Muscle layer of colon (tissue), 2 donors: ENCODE measurements at regions not wholly inside any gene's neighbourhood (a gene's known extent, or its start where the extent isn't known, plus 50 kb on each side); places are given as distances from the start of the nearest gene placed in this dataset.
"Not testable (repeated sequence)": the region's sequence is repeated elsewhere in the genome, so short reads cannot be mapped to it uniquely, and the experiment has no call there.

Experiments used
- H3K27ac ChIP-seq: one replicate; pipeline ENCODE4 v1.7.0; 2013; ENCODE audit warnings: low read depth, mild to moderate bottlenecking, low read length, moderate library complexity
- H3K27me3 ChIP-seq, 2 donors: one replicate each; pipeline ENCODE4 v1.7.0; 2013; ENCODE audit warnings: low read length in 2 of 2, mild to moderate bottlenecking in 2 of 2; ENCODE audit not compliant: insufficient read depth in 2 of 2, control insufficient read depth in 1 of 2
- H3K36me3 ChIP-seq: one replicate; pipeline ENCODE4 v1.7.0; 2013; ENCODE audit warnings: mild to moderate bottlenecking, low read length; ENCODE audit not compliant: insufficient read depth
- H3K4me1 ChIP-seq: one replicate; pipeline ENCODE4 v1.7.0; 2013; ENCODE audit warnings: mild to moderate bottlenecking, low read length; ENCODE audit not compliant: insufficient read depth
- H3K4me3 ChIP-seq, 2 donors: one replicate each; pipeline ENCODE4 v1.7.0; 2013; ENCODE audit warnings: low read length in 2 of 2, low read depth in 1 of 2, mild to moderate bottlenecking in 1 of 2, moderate library complexity in 1 of 2
- H3K9ac ChIP-seq: one replicate; pipeline ENCODE4 v1.7.0; 2013; ENCODE audit warnings: low read length
- H3K9me3 ChIP-seq: one replicate; pipeline ENCODE4 v1.7.0; 2013; ENCODE audit warnings: mild to moderate bottlenecking, low read length
- donor health status: abdominal sarcoma.
- donor health status: Adenocarcinoma of cecum.

DNA sequence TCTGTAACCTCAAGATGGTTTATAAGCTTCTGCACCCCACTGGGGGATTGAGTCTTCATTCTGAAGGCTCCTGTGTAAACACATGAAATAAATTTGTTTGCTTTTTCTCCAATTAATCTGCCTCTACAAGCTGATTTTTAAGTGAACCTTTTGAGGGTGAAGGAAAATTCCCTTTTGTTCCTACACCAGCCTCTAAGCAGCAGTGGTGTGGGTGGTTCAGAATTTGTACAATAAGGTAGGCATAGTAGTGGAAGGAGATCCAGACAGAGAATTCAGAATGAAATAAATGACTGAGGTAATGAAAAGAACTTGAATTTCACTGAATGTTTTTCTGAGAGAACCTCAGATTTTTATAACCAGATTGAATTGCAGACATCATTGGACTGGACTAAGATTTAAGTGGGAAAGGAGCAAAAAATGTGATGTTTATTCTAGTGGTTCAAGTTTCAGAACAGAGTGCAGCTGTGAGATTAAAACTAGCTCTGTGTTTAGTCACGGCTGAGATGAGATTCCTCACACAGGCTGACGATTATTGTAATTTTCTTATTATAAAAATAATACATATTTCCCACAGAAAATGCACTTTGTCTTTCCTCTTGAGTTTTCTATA lies 1162.2 kb downstream of the TYW1 start:
- H3K27ac ChIP-seq, result no peak overlapping the region
- H3K9me3 ChIP-seq, result no peaks in the 10 kb centered on the region
- H3K4me1 ChIP-seq, result no peaks in the 10 kb centered on the region
- H3K27me3 ChIP-seq, result no peaks in the 10 kb centered on the region
- H3K4me3 ChIP-seq, result no peak overlapping the region
- no peak overlapping the region for H3K9ac ChIP-seq
- H3K36me3 ChIP-seq, result no peaks in the 10 kb centered on the region

GRCh38 chr7:68162712-68163111 lies 1166.1 kb downstream of the TYW1 start:
- Histone ChIP-seq H3K4me3 (no peak overlapping the region), H3K27ac (no peak overlapping the region), H3K4me1 (no peaks in the 10 kb centered on the region), H3K9me3 (no peaks in the 10 kb centered on the region), H3K27me3 (no peaks in the 10 kb centered on the region), H3K36me3 (no peaks in the 10 kb centered on the region), H3K9ac (no peak overlapping the region)

GRCh38 chr7:68166525-68166924 lies 1169.9 kb downstream of the TYW1 start:
- no peaks in the 10 kb centered on the region for H3K4me1 ChIP-seq
- no peaks in the 10 kb centered on the region for H3K27me3 ChIP-seq
- no peak overlapping the region for H3K9ac ChIP-seq
- no peak overlapping the region for H3K4me3 ChIP-seq
- no peaks in the 10 kb centered on the region for H3K36me3 ChIP-seq
- H3K9me3 ChIP-seq, result no peaks in the 10 kb centered on the region
- H3K27ac ChIP-seq, result no peak overlapping the region

GRCh38 chr7:68173513-68173912 lies 1176.9 kb downstream of the TYW1 start:
- no peak overlapping the region for H3K4me3 ChIP-seq
- H3K36me3 ChIP-seq, result no peaks in the 10 kb centered on the region
- H3K4me1 ChIP-seq, result no peaks in the 10 kb centered on the region
- no peaks in the 10 kb centered on the region for H3K27me3 ChIP-seq
- no peak overlapping the region for H3K27ac ChIP-seq
- H3K9ac ChIP-seq, result no peak overlapping the region
- H3K9me3 ChIP-seq, result no peaks in the 10 kb centered on the region

GRCh38 chr7:68176974-68177373 lies 1180.3 kb downstream of the TYW1 start:
- Histone ChIP-seq H3K9me3 (no peaks in the 10 kb centered on the region), H3K4me3 (no peak overlapping the region), H3K36me3 (no peaks in the 10 kb centered on the region), H3K27me3 (no peaks in the 10 kb centered on the region), H3K9ac (no peak overlapping the region), H3K4me1 (no peaks in the 10 kb centered on the region), H3K27ac (no peak overlapping the region)

DNA sequence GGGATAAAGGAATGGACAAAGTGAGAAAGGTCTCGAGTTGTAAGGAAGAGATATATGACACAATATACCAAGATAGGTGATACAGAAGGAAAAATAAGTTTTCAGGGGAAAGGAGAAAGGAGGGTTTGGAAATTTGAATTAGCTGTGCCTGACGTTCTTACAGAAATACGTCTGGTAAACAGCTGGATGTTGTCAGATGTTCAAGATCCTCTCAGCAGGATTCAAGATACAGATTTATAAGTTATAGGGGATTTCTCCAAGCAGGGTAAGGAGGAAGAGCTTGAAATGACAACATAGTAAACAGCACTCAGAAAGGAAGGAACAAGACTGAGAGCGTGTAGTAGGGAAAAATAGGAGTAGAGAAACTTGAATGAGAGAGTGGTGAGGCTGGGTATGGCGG lies 1184.1 kb downstream of the TYW1 start:
- no peak overlapping the region for H3K27ac ChIP-seq
- no peak overlapping the region for H3K9ac ChIP-seq
- no peaks in the 10 kb centered on the region for H3K9me3 ChIP-seq
- no peak overlapping the region for H3K4me3 ChIP-seq
- H3K27me3 ChIP-seq, result no peaks in the 10 kb centered on the region
- H3K4me1 ChIP-seq, result no peaks in the 10 kb centered on the region
- H3K36me3 ChIP-seq, result no peaks in the 10 kb centered on the region

DNA sequence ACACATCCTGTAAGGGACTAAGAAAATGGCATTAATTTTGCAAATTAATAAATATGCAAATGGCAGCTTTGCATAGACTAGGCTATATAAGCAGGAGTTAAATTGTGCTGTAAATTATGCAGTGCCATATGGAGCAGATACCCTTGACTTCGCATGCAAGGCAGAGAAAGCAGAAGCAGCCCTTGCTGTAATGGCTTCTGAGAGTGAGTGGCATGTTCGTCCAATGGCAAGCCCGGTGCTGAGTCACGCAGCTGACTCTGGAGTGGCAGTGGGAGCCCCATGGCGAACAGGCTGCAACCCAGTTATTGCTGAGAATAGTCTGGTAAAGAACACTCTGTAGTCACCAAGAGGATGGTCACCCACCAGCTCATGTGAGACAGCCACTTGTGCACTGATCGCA lies 1186.5 kb downstream of the TYW1 start:
- no peak overlapping the region for H3K27ac ChIP-seq

DNA sequence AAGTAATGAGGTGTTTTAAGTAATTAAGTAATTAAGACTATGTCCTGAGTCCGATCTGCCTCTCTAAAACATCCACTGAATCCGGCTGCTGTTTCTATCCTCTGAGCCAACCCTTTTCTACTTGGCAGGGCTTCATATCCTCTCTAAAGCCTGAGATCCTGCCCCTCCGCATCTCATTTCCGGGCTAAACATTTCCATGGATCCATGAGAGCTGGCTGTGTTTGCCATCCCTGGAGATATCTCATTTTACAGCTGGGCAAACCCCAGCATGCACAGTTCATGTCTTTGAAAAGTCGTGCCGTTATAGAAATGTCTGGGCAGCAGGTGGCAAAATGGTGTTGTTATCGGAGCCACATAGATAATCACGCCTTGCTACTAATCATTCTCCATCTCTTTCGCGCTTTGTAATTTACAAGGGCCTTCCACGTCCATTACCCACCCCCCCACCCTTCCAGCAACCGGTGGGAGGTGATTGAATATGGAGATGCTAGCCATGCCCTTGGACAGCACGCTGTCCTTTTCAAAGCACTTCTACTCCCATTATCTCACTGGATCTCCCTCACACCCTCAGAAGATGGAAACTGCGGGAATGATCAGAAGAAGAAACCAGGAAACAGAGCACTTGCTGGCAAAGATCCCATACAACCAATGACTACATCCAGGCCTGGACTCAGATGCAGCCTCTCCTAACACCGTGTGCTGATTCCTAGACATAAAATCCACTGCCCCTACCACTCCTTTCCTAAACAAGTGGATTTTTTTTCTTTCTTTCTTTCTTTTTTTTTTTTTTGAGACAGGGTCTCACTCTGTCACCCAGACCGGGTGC lies 1189.2 kb downstream of the TYW1 start:
- H3K36me3 ChIP-seq, result no peaks in the 10 kb centered on the region
- H3K9ac ChIP-seq, result no peak overlapping the region
- no peaks in the 10 kb centered on the region for H3K4me1 ChIP-seq
- no peak overlapping the region for H3K4me3 ChIP-seq
- no peak overlapping the region for H3K27ac ChIP-seq
- H3K27me3 ChIP-seq, result no peaks in the 10 kb centered on the region
- H3K9me3 ChIP-seq, result no peaks in the 10 kb centered on the region

More for the DNA sequence above, 1186.5 kb downstream of the TYW1 start:
- Histone ChIP-seq H3K4me3 (no peak overlapping the region), H3K9me3 (no peaks in the 10 kb centered on the region), H3K9ac (no peak overlapping the region), H3K36me3 (no peaks in the 10 kb centered on the region), H3K27me3 (no peaks in the 10 kb centered on the region), H3K4me1 (no peaks in the 10 kb centered on the region)

GRCh38 chr7:68187532-68187931 lies 1190.9 kb downstream of the TYW1 start:
- H3K27me3 ChIP-seq, result no peaks in the 10 kb centered on the region
- H3K36me3 ChIP-seq, result no peaks in the 10 kb centered on the region
- no peak overlapping the region for H3K4me3 ChIP-seq
- H3K4me1 ChIP-seq, result no peaks in the 10 kb centered on the region
- H3K9ac ChIP-seq, result no peak overlapping the region
- no peaks in the 10 kb centered on the region for H3K9me3 ChIP-seq
- H3K27ac ChIP-seq, result no peak overlapping the region

DNA sequence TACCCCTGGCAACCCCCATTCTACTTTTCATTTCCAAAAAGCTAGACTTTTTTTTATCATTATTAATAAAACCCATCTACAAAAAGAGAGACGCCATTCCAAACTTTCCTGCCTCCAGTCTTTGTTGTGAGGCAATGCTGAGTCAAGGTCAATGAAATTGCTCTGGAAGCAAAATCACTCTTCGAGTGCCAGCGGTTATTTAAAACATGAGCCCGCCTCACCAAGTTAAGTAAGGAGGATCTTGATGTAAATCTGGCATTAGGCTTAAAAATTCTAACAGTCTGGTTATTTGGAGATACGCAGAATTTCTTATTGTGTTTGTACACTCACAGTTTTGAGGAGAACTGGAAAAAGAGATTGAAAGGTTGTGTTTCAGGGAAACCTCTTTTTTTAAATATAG lies 1196.3 kb downstream of the TYW1 start:
- no peak overlapping the region for H3K27ac ChIP-seq
- H3K27me3 ChIP-seq, result no peaks in the 10 kb centered on the region
- H3K9ac ChIP-seq, result no peak overlapping the region

DNA sequence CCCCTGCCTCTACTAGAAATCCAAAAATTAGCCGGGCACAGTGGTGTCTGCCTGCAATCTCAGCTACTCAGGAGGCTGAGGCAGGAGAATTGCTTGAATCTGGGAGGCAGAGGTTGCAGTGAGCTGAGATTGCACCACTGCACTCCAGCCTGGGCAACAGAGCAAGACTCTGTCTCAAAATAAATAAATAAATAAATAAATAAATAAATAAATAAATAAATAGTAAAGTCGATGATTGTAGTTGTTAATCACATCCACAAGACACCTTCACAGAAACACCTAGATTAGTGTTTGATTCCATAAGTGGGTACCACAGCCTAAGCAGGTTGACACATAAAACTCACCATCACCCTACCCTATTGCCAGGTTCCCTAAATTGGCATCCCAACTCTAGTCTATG lies 1199.0 kb downstream of the TYW1 start:
- H3K4me3 ChIP-seq, H3K4me1 ChIP-seq, H3K36me3 ChIP-seq, H3K9me3 ChIP-seq, H3K27me3 ChIP-seq, H3K27ac ChIP-seq, H3K9ac ChIP-seq: not testable (repeated sequence)

More for the DNA sequence above, 1196.3 kb downstream of the TYW1 start:
- no peaks in the 10 kb centered on the region for H3K4me1 ChIP-seq
- H3K36me3 ChIP-seq, result no peaks in the 10 kb centered on the region
- no peaks in the 10 kb centered on the region for H3K9me3 ChIP-seq
- H3K4me3 ChIP-seq, result no peak overlapping the region
